ENCODE measurements at regions not wholly inside any gene's neighbourhood (a gene's known extent, or its start where the extent isn't known, plus 50 kb on each side); places are given as distances from the start of the nearest gene placed in this dataset.

- Histone ChIP-seq H3K9ac (ENCODE audit: insufficient read depth in 1 of 2, low read length in 2 of 2) (no peak overlapping the region), H3K36me3 (ENCODE audit: control insufficient read depth in 4 of 4, insufficient read depth in 4 of 4, low read length in 4 of 4) (no peaks in the 10 kb centered on the region), H3K27ac (ENCODE audit: low read depth in 1 of 2, low read length in 1 of 2) (no peak overlapping the region), H3K27me3 (ENCODE audit: control insufficient read depth in 3 of 3, insufficient read depth in 3 of 3, low read length in 2 of 3) (peaks cover 0 to 3% (median 2%) of the 10 kb centered on the region in 3 donors), H3K4me3 (no peak overlapping the region), H3K9me3 (ENCODE audit: control insufficient read depth in 4 of 4, insufficient read depth in 3 of 4, low read length in 3 of 4) (peaks cover 0 to 2% (median 0%) of the 10 kb centered on the region in 4 donors), H3K4me1 (ENCODE audit: control insufficient read depth in 5 of 5, insufficient read depth in 5 of 5, low read length in 5 of 5) (peaks cover 0 to 18% (median 0%) of the 10 kb centered on the region in 5 donors)
- ATAC-seq (ENCODE audit: insufficient read depth, low FRiP score) (no peak), DNase-seq (peak; percentile 22 to 72 (median 35))
- 53 to 73% methylated on average over 17 of the region's 17 CpGs for WGBS, 2 donors
- TF ChIP-seq CTCF (IDR thresholded peaks at IDR 0.05; ENCODE audit: control extremely low read depth, extremely low read depth), result no peak
Observed at GRCh38 chr10:130483691-130484467, 347.7 kb downstream of the GLRX3 start.

GRCh38 chr10:130484468-130485180 lies 348.4 kb downstream of the GLRX3 start:
- WGBS, 2 donors, result 80 to 87% methylated on average over 18 of the region's 18 CpGs
- H3K4me1 ChIP-seq (ENCODE audit: control insufficient read depth in 5 of 5, insufficient read depth in 5 of 5, low read length in 5 of 5), result peaks cover 0 to 18% (median 0%) of the 10 kb centered on the region in 5 donors
- TF ChIP-seq CTCF (IDR thresholded peaks at IDR 0.05; ENCODE audit: control extremely low read depth, extremely low read depth), result no peak
- H3K36me3 ChIP-seq (ENCODE audit: control insufficient read depth in 4 of 4, insufficient read depth in 4 of 4, low read length in 4 of 4), result no peaks in the 10 kb centered on the region
- H3K4me3 ChIP-seq, result no peak overlapping the region
- peaks cover 0 to 2% (median 0%) of the 10 kb centered on the region in 4 donors for H3K9me3 ChIP-seq (ENCODE audit: control insufficient read depth in 4 of 4, insufficient read depth in 3 of 4, low read length in 3 of 4)
- no peak overlapping the region for H3K27ac ChIP-seq (ENCODE audit: low read depth in 1 of 2, low read length in 1 of 2)
- peaks cover 0 to 3% (median 2%) of the 10 kb centered on the region in 3 donors for H3K27me3 ChIP-seq (ENCODE audit: control insufficient read depth in 3 of 3, insufficient read depth in 3 of 3, low read length in 2 of 3)
- no peak for DNase-seq
- H3K9ac ChIP-seq (ENCODE audit: insufficient read depth in 1 of 2, low read length in 2 of 2), result no peak overlapping the region
- no peak for ATAC-seq (ENCODE audit: insufficient read depth, low FRiP score)

GRCh38 chr10:130485236-130485957 lies 349.2 kb downstream of the GLRX3 start:
- no peak overlapping the region for H3K27ac ChIP-seq (ENCODE audit: low read depth in 1 of 2, low read length in 1 of 2)
- H3K27me3 ChIP-seq (ENCODE audit: control insufficient read depth in 3 of 3, insufficient read depth in 3 of 3, low read length in 2 of 3), result peaks cover 0 to 3% (median 2%) of the 10 kb centered on the region in 3 donors
- H3K9me3 ChIP-seq (ENCODE audit: control insufficient read depth in 4 of 4, insufficient read depth in 3 of 4, low read length in 3 of 4), result peaks cover 0 to 2% (median 0%) of the 10 kb centered on the region in 4 donors
- peaks cover 0 to 18% (median 0%) of the 10 kb centered on the region in 5 donors for H3K4me1 ChIP-seq (ENCODE audit: control insufficient read depth in 5 of 5, insufficient read depth in 5 of 5, low read length in 5 of 5)
- H3K36me3 ChIP-seq (ENCODE audit: control insufficient read depth in 4 of 4, insufficient read depth in 4 of 4, low read length in 4 of 4), result no peaks in the 10 kb centered on the region
- WGBS, 2 donors, result 85 to 88% methylated on average over 27 of the region's 27 CpGs
- H3K4me3 ChIP-seq, result no peak overlapping the region
- no peak for TF ChIP-seq CTCF (IDR thresholded peaks at IDR 0.05; ENCODE audit: control extremely low read depth, extremely low read depth)
- ATAC-seq (ENCODE audit: insufficient read depth, low FRiP score) (no peak), DNase-seq (no peak)
- no peak overlapping the region for H3K9ac ChIP-seq (ENCODE audit: insufficient read depth in 1 of 2, low read length in 2 of 2)
